Naive thymus-derived CD4-positive, alpha-beta T cell (primary cell): ENCODE measurements at regions not wholly inside any gene's neighbourhood (a gene's known extent, or its start where the extent isn't known, plus 50 kb on each side); places are given as distances from the start of the nearest gene placed in this dataset.
"Not testable (repeated sequence)": the region's sequence is repeated elsewhere in the genome, so short reads cannot be mapped to it uniquely, and the experiment has no call there.

Source experiments
- ATAC-seq: fragments of 150-1000 bp; cut with Tn5 transposase; 2 replicates; pipeline ENCODE4 v1.10.0; 2021; ENCODE audit warnings: mild to moderate bottlenecking, moderate library complexity
- CTCF ChIA-PET: fragments of 350-600 bp; sonication (Branson Sonifier 250); formaldehyde crosslinking; loops from one replicate; lab custom pipeline; 2021; ENCODE audit warnings: antibody characterized with exemption; lab: Charles Lee
- POLR2A ChIA-PET: fragments of 350-600 bp; sonication (Branson Sonifier 250); formaldehyde crosslinking; loops from one replicate; lab custom pipeline; 2021; ENCODE audit warnings: antibody characterized with exemption, inconsistent platforms; lab: Charles Lee
- DNase-seq, 9 donors: peaks; one replicate each; pipeline versions ENCODE4 v3.0.0 to v3.0.0-alpha.2; 2020 to 2022; ENCODE audit warnings: mixed read lengths in 1 of 9
- H3K27ac ChIP-seq: one replicate; pipeline ENCODE4 v1.7.0; 2013; ENCODE audit warnings: mild to moderate bottlenecking, low read depth, low read length, moderate library complexity
- H3K27me3 ChIP-seq, 2 donors: one replicate each; pipeline ENCODE4 v1.7.0; 2013; ENCODE audit warnings: low read length in 2 of 2, mild to moderate bottlenecking in 2 of 2, moderate library complexity in 2 of 2; ENCODE audit not compliant: control insufficient read depth in 2 of 2, insufficient read depth in 2 of 2
- H3K36me3 ChIP-seq, 3 experiments: 1 replicate in 2 of 3; 2 replicates in 1 of 3; pipeline ENCODE4 v1.7.0; 2013; ENCODE audit warnings: low read length in 3 of 3, mild to moderate bottlenecking in 3 of 3, moderate library complexity in 1 of 3; ENCODE audit not compliant: insufficient read depth in 3 of 3, control insufficient read depth in 2 of 3
- H3K4me1 ChIP-seq, 2 donors: one replicate each; pipeline ENCODE4 v1.7.0; 2013; ENCODE audit warnings: low read length in 2 of 2, mild to moderate bottlenecking in 2 of 2, moderate library complexity in 1 of 2; ENCODE audit not compliant: control insufficient read depth in 2 of 2, insufficient read depth in 2 of 2
- H3K4me3 ChIP-seq: 2 replicates; pipeline ENCODE4 v1.7.0; 2013; ENCODE audit warnings: mild to moderate bottlenecking, low read length
- H3K9me3 ChIP-seq, 3 experiments: 1 replicate in 2 of 3; 2 replicates in 1 of 3; pipeline ENCODE4 v1.7.0; 2013; ENCODE audit warnings: low read length in 3 of 3; ENCODE audit not compliant: control insufficient read depth in 2 of 3
- H3K27ac Mint-ChIP-seq, 9 donors: one replicate each; pipeline ENCODE4 v1.8.0; 2020 to 2022; ENCODE audit warnings: mixed read lengths in 9 of 9, mild to moderate bottlenecking in 8 of 9, moderate library complexity in 5 of 9, inconsistent platforms in 2 of 9
- H3K27me3 Mint-ChIP-seq, 5 donors: one replicate each; pipeline ENCODE4 v1.8.0; 2021 to 2022; ENCODE audit warnings: mixed read lengths in 5 of 5, mild to moderate bottlenecking in 1 of 5
- H3K36me3 Mint-ChIP-seq, 5 donors: one replicate each; pipeline ENCODE4 v1.8.0; 2020 to 2022; ENCODE audit warnings: mixed read lengths in 5 of 5, mild to moderate bottlenecking in 3 of 5, inconsistent platforms in 1 of 5
- H3K4me1 Mint-ChIP-seq, 7 donors: one replicate each; pipeline ENCODE4 v1.8.0; 2020 to 2022; ENCODE audit warnings: mixed read lengths in 7 of 7, mild to moderate bottlenecking in 3 of 7, inconsistent platforms in 1 of 7
- H3K4me3 Mint-ChIP-seq, 10 donors: one replicate each; pipeline ENCODE4 v1.8.0; 2020 to 2022; ENCODE audit warnings: mild to moderate bottlenecking in 10 of 10, mixed read lengths in 10 of 10, moderate library complexity in 6 of 10, inconsistent platforms in 2 of 10
- H3K9me3 Mint-ChIP-seq, 11 donors: one replicate each; pipeline ENCODE4 v1.8.0; 2020 to 2022; ENCODE audit warnings: mixed read lengths in 11 of 11, mild to moderate bottlenecking in 4 of 11, inconsistent platforms in 1 of 11, moderate library complexity in 1 of 11
- intact Hi-C, 2 donors: fragments of 100-400 bp; cut with micrococcal nuclease; formaldehyde crosslinking; loops; one replicate each; pipeline ENCODE4 v1.15.1; 2023

GRCh38 chr3:31321620-31322019 is 211.1 kb upstream of the STT3B start:
- Histone ChIP-seq H3K27me3 (no peaks in the 10 kb centered on the region), H3K4me3 (no peak overlapping the region), H3K9me3 (no peaks in the 10 kb centered on the region), H3K4me1 (no peaks in the 10 kb centered on the region), H3K36me3 (no peaks in the 10 kb centered on the region), H3K27ac (no peak overlapping the region)
- no peak for DNase-seq
- Mint-ChIP-seq H3K9me3 (peaks cover 0 to 15% (median 5%) of the 10 kb centered on the region in 11 donors), H3K27me3 (no peaks in the 10 kb centered on the region), H3K27ac (no peak overlapping the region), H3K4me1 (peaks cover 0 to 6% (median 4%) of the 10 kb centered on the region in 7 donors), H3K4me3 (no peak overlapping the region), H3K36me3 (peaks cover 0 to 8% (median 0%) of the 10 kb centered on the region in 5 donors)
- intact Hi-C loops, result no loop called here
- CTCF ChIA-PET, result interaction anchor here (0.6 kb wide), 1 partner anchor 60 kb away, joined by 3 read pairs; no protein-coding TSS in a partner anchor
- no peak for ATAC-seq
- POLR2A ChIA-PET, result no interaction called here

GRCh38 chr3:31322460-31322859 is 210.3 kb upstream of the STT3B start:
- no peak for ATAC-seq
- POLR2A ChIA-PET, result interaction anchor here (0.7 kb wide), 1 partner anchor 54 kb away, joined by 3 read pairs; no protein-coding TSS in a partner anchor
- Histone ChIP-seq H3K27ac (no peak overlapping the region), H3K4me1 (no peaks in the 10 kb centered on the region), H3K36me3 (no peaks in the 10 kb centered on the region), H3K9me3 (no peaks in the 10 kb centered on the region), H3K27me3 (no peaks in the 10 kb centered on the region), H3K4me3 (no peak overlapping the region)
- intact Hi-C loops, result no loop called here
- no peak overlapping the region for H3K27ac Mint-ChIP-seq
- no peak for DNase-seq
- H3K36me3 Mint-ChIP-seq, result peaks cover 0 to 8% (median 0%) of the 10 kb centered on the region in 5 donors
- H3K4me1 Mint-ChIP-seq, result peaks cover 0 to 6% (median 4%) of the 10 kb centered on the region in 7 donors
- CTCF ChIA-PET, result no interaction called here
- H3K4me3 Mint-ChIP-seq, result no peak overlapping the region
- H3K27me3 Mint-ChIP-seq, result no peaks in the 10 kb centered on the region
- H3K9me3 Mint-ChIP-seq, result peaks cover 0 to 11% (median 4%) of the 10 kb centered on the region in 11 donors

GRCh38 chr3:31327826-31328357 is 204.8 kb upstream of the STT3B start:
- intact Hi-C loops, POLR2A ChIA-PET, H3K4me1 ChIP-seq, H3K4me3 ChIP-seq, H3K4me1 Mint-ChIP-seq, H3K27me3 ChIP-seq, DNase-seq, H3K27ac Mint-ChIP-seq, H3K36me3 ChIP-seq, H3K9me3 ChIP-seq, ATAC-seq, H3K27me3 Mint-ChIP-seq, H3K27ac ChIP-seq, CTCF ChIA-PET, H3K4me3 Mint-ChIP-seq: not testable (repeated sequence)
- Mint-ChIP-seq H3K36me3 (peaks cover 3 to 17% (median 7%) of the 10 kb centered on the region in 5 donors), H3K9me3 (peaks cover 4 to 23% (median 12%) of the 10 kb centered on the region in 11 donors)

- Histone ChIP-seq H3K36me3 (no peaks in the 10 kb centered on the region), H3K27me3 (no peaks in the 10 kb centered on the region), H3K4me3 (no peak overlapping the region), H3K9me3 (no peaks in the 10 kb centered on the region), H3K4me1 (no peaks in the 10 kb centered on the region), H3K27ac (no peak overlapping the region)
- H3K4me1 Mint-ChIP-seq, result peaks cover 0 to 3% (median 0%) of the 10 kb centered on the region in 7 donors
- no peak overlapping the region for H3K27ac Mint-ChIP-seq
- DNase-seq, result no peak
- H3K4me3 Mint-ChIP-seq, result no peak overlapping the region
- H3K27me3 Mint-ChIP-seq, result no peaks in the 10 kb centered on the region
- ChIA-PET CTCF (no interaction called here), POLR2A (no interaction called here)
- H3K9me3 Mint-ChIP-seq, result peaks cover 4 to 36% (median 19%) of the 10 kb centered on the region in 11 donors
- intact Hi-C loops, result no loop called here
- peaks cover 7 to 21% (median 11%) of the 10 kb centered on the region in 5 donors for H3K36me3 Mint-ChIP-seq
- no peak for ATAC-seq
Observed at GRCh38 chr3:31331278-31331677, 201.4 kb upstream of the STT3B start.

GRCh38 chr3:31341130-31341529 is 191.6 kb upstream of the STT3B start:
- intact Hi-C loops, result no loop called here
- DNase-seq (no peak), ATAC-seq (no peak)
- no peak overlapping the region for H3K4me3 ChIP-seq
- Mint-ChIP-seq H3K9me3 (peaks cover 0 to 17% (median 8%) of the 10 kb centered on the region in 11 donors), H3K27me3 (no peaks in the 10 kb centered on the region), H3K4me3 (no peak overlapping the region), H3K27ac (no peak overlapping the region), H3K4me1 (peaks cover 0 to 4% (median 0%) of the 10 kb centered on the region in 7 donors), H3K36me3 (peaks cover 0 to 11% (median 5%) of the 10 kb centered on the region in 5 donors)
- ChIA-PET CTCF (interaction anchor here (0.6 kb wide), 1 partner anchor 407 kb away, joined by 3 read pairs; no protein-coding TSS in a partner anchor), POLR2A (no interaction called here)
- no peaks in the 10 kb centered on the region for H3K27me3 ChIP-seq
- H3K27ac ChIP-seq, result no peak overlapping the region
- no peaks in the 10 kb centered on the region for H3K9me3 ChIP-seq
- no peaks in the 10 kb centered on the region for H3K36me3 ChIP-seq
- no peaks in the 10 kb centered on the region for H3K4me1 ChIP-seq

GRCh38 chr3:31343075-31343474 is 189.7 kb upstream of the STT3B start:
- intact Hi-C loops, result no loop called here
- H3K27me3 ChIP-seq, result no peaks in the 10 kb centered on the region
- H3K27me3 Mint-ChIP-seq, result no peaks in the 10 kb centered on the region
- H3K27ac Mint-ChIP-seq, result no peak overlapping the region
- H3K4me1 ChIP-seq, result no peaks in the 10 kb centered on the region
- POLR2A ChIA-PET, result no interaction called here
- H3K4me3 Mint-ChIP-seq, result no peak overlapping the region
- no peak overlapping the region for H3K27ac ChIP-seq
- H3K36me3 Mint-ChIP-seq, result peaks cover 3 to 11% (median 5%) of the 10 kb centered on the region in 5 donors
- H3K36me3 ChIP-seq, result no peaks in the 10 kb centered on the region
- H3K4me1 Mint-ChIP-seq, result peaks cover 0 to 4% (median 0%) of the 10 kb centered on the region in 7 donors
- H3K9me3 Mint-ChIP-seq, result peaks cover 0 to 18% (median 8%) of the 10 kb centered on the region in 11 donors
- H3K9me3 ChIP-seq, result no peaks in the 10 kb centered on the region
- CTCF ChIA-PET, result no interaction called here
- ATAC-seq (no peak), DNase-seq (no peak)
- H3K4me3 ChIP-seq, result no peak overlapping the region

GRCh38 chr3:31345581-31345980 is 187.1 kb upstream of the STT3B start:
- ATAC-seq (no peak), DNase-seq (no peak)
- intact Hi-C loops, result no loop called here
- Histone ChIP-seq H3K4me3 (no peak overlapping the region), H3K4me1 (no peaks in the 10 kb centered on the region), H3K27ac (no peak overlapping the region), H3K36me3 (no peaks in the 10 kb centered on the region), H3K27me3 (no peaks in the 10 kb centered on the region), H3K9me3 (no peaks in the 10 kb centered on the region)
- Mint-ChIP-seq H3K36me3 (peaks cover 3 to 8% (median 5%) of the 10 kb centered on the region in 5 donors), H3K27ac (no peak overlapping the region), H3K4me1 (peaks cover 0 to 4% (median 0%) of the 10 kb centered on the region in 7 donors), H3K9me3 (peaks cover 0 to 18% (median 8%) of the 10 kb centered on the region in 11 donors), H3K4me3 (no peak overlapping the region), H3K27me3 (no peaks in the 10 kb centered on the region)
- CTCF ChIA-PET, result no interaction called here
- POLR2A ChIA-PET, result no interaction called here
